ENCODE measurements at regions not wholly inside any gene's neighbourhood (a gene's known extent, or its start where the extent isn't known, plus 50 kb on each side); places are given as distances from the start of the nearest gene placed in this dataset.

DNA sequence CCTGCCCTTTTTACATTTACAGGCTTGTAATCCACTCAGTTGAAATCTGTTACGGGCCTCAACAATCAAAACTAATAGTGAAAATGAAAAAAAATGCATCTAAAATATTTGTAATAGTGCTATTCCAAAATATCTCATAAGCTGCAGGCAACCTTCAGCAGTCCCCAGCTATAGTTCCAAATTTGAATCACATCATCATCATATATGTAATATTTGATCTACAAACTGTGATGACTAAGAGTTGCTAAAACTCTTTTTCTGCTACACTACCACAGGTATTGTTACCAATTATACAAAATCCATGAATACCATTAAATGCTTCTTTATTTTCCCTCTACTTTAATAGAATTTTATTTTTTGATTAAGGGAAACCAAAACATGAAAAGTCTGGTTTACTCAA is 121.4 kb upstream of the RFC3 start:
- no peak overlapping the region for H3K27ac ChIP-seq
- TF ChIP-seq, protein P1, sequence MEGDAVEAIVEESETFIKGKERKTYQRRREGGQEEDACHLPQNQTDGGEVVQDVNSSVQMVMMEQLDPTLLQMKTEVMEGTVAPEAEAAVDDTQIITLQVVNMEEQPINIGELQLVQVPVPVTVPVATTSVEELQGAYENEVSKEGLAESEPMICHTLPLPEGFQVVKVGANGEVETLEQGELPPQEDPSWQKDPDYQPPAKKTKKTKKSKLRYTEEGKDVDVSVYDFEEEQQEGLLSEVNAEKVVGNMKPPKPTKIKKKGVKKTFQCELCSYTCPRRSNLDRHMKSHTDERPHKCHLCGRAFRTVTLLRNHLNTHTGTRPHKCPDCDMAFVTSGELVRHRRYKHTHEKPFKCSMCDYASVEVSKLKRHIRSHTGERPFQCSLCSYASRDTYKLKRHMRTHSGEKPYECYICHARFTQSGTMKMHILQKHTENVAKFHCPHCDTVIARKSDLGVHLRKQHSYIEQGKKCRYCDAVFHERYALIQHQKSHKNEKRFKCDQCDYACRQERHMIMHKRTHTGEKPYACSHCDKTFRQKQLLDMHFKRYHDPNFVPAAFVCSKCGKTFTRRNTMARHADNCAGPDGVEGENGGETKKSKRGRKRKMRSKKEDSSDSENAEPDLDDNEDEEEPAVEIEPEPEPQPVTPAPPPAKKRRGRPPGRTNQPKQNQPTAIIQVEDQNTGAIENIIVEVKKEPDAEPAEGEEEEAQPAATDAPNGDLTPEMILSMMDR (IDR thresholded peaks at IDR 0.05): no peak
- TF ChIP-seq POLR2A (IDR thresholded peaks at IDR 0.05) (no peak), POLR2AphosphoS5 (IDR thresholded peaks at IDR 0.05) (no peak), EP300 (IDR thresholded peaks at IDR 0.05) (no peak)
- no peak overlapping the region for H3K4me3 ChIP-seq
- H3K27me3 ChIP-seq: no peaks in the 10 kb centered on the region
- no peak for DNase-seq (ENCODE audit: low spot score in 2 of 2)
- 85% methylated on average over 1 of the region's 1 CpG for WGBS
- no peaks in the 10 kb centered on the region for H3K9me3 ChIP-seq
- H3K36me3 ChIP-seq: no peaks in the 10 kb centered on the region
- H3K4me1 ChIP-seq: no peaks in the 10 kb centered on the region

DNA sequence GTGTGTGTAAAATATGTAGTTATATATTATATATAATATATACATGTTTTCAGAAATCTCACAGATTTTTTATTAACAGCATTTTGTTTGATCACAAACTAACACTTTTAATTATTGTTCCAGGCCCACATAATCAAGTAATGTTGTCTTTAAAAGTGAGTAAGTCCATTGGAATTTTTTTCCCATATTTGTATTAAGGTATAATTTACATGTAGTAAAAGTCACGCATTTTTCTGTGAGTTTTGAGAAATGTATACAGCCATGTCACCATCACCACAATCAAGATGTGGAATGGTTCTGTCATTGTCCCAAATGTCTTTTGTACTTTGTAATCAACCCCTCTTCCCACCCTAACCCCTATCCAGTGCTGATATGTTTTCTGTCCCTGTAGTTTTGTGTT is 120.0 kb upstream of the RFC3 start:
- TF ChIP-seq POLR2A (IDR thresholded peaks at IDR 0.05): no peak
- no peak for TF ChIP-seq POLR2AphosphoS5 (IDR thresholded peaks at IDR 0.05)
- TF ChIP-seq, protein P1 (IDR thresholded peaks at IDR 0.05): no peak
- TF ChIP-seq EP300 (IDR thresholded peaks at IDR 0.05): no peak
- Histone ChIP-seq H3K4me3 (no peak overlapping the region), H3K27me3 (no peaks in the 10 kb centered on the region), H3K27ac (no peak overlapping the region), H3K36me3 (no peaks in the 10 kb centered on the region), H3K9me3 (no peaks in the 10 kb centered on the region), H3K4me1 (no peaks in the 10 kb centered on the region)
- 97% methylated on average over 1 of the region's 1 CpG for WGBS
- no peak for DNase-seq (ENCODE audit: low spot score in 2 of 2)

DNA sequence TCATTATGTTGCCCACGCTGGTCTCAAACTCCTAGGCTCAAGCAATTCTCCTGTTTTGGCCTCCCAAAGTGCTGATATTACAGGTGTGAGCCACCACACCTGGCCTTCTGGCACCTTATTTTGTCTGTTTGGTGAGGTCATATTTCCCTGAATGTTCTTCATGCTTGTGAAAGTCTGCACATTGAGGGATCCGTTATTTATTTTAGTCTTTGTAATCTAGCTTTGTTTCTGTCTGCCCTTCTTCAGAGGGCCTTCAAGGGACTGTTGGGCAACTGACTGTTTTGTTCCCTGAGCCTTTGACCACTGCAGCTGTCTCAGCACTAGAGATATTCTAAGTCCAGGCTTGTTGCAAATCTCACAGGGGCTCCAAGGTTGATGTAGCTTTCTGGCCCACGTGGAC is 110.5 kb upstream of the RFC3 start:
- no peak overlapping the region for H3K27ac ChIP-seq
- no peak for DNase-seq (ENCODE audit: low spot score in 2 of 2)
- peaks cover 3% of the 10 kb centered on the region for H3K4me1 ChIP-seq
- no peaks in the 10 kb centered on the region for H3K9me3 ChIP-seq
- H3K36me3 ChIP-seq: no peaks in the 10 kb centered on the region
- 100% methylated on average over 3 of the region's 3 CpGs for WGBS
- no peaks in the 10 kb centered on the region for H3K27me3 ChIP-seq
- H3K4me3 ChIP-seq: no peak overlapping the region
- TF ChIP-seq POLR2AphosphoS5 (IDR thresholded peaks at IDR 0.05): no peak
- no peak for TF ChIP-seq EP300 (IDR thresholded peaks at IDR 0.05)
- no peak for TF ChIP-seq POLR2A (IDR thresholded peaks at IDR 0.05)
- TF ChIP-seq, protein P1 (IDR thresholded peaks at IDR 0.05): no peak

DNA sequence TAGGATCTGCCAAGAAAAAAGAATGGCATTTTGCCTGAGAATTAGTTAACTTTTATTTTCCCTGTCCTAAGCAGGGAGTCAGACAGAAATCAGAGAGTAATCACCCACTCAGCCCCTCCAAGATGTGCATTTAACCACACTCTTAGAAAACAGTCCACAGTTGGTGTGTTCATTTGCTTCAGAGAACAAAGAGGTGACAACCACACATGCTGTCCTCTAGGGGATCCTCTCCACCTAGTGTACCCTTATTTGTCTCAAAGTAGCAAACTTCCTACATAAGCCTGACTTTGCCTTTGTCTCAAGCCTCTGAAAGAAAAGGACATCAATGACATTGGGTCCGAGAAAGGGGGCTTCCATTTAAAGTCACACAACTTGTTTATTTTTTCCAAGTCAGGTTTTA is 107.0 kb upstream of the RFC3 start:
- H3K27me3 ChIP-seq: no peaks in the 10 kb centered on the region
- H3K27ac ChIP-seq: no peak overlapping the region
- WGBS: 81% methylated on average over 1 of the region's 1 CpG
- no peak for DNase-seq (ENCODE audit: low spot score in 2 of 2)
- no peak overlapping the region for H3K4me3 ChIP-seq
- no peak for TF ChIP-seq EP300 (IDR thresholded peaks at IDR 0.05)
- TF ChIP-seq, protein P1 (IDR thresholded peaks at IDR 0.05): no peak
- TF ChIP-seq POLR2A (IDR thresholded peaks at IDR 0.05): no peak
- no peak for TF ChIP-seq POLR2AphosphoS5 (IDR thresholded peaks at IDR 0.05)
- H3K9me3 ChIP-seq: no peaks in the 10 kb centered on the region
- H3K4me1 ChIP-seq: peaks cover 3% of the 10 kb centered on the region
- no peaks in the 10 kb centered on the region for H3K36me3 ChIP-seq

DNA sequence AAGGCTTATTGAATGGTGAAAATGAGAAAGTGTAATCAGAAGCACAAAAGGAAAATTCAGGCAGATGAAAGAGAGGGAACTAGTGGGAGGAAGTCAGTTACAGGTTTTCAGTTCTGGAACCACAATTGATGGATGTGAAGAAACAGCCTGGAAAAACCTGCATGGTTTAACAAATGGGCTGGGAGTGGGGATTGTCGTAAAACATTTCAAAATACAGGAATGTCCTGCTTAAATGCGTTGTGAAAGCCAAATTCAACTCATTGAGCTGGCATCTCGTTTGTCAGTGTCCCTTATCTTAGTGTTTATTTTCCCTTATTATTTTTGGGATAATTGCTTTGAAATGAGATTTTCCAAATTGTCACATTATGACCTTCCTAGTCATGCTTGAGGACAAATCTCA is 106.5 kb upstream of the RFC3 start:
- no peak for DNase-seq (ENCODE audit: low spot score in 2 of 2)
- H3K27ac ChIP-seq: no peak overlapping the region
- H3K27me3 ChIP-seq: no peaks in the 10 kb centered on the region
- H3K36me3 ChIP-seq: no peaks in the 10 kb centered on the region
- peaks cover 3% of the 10 kb centered on the region for H3K4me1 ChIP-seq
- 51% methylated on average over 3 of the region's 3 CpGs for WGBS
- H3K9me3 ChIP-seq: no peaks in the 10 kb centered on the region
- no peak for TF ChIP-seq POLR2AphosphoS5 (IDR thresholded peaks at IDR 0.05)
- TF ChIP-seq POLR2A (IDR thresholded peaks at IDR 0.05): no peak
- TF ChIP-seq, protein P1 (IDR thresholded peaks at IDR 0.05): no peak
- no peak for TF ChIP-seq EP300 (IDR thresholded peaks at IDR 0.05)
- no peak overlapping the region for H3K4me3 ChIP-seq
